ENCODE measurements at regions not wholly inside any gene's neighbourhood (a gene's known extent, or its start where the extent isn't known, plus 50 kb on each side); places are given as distances from the start of the nearest gene placed in this dataset.
A peak's percentile ranks its signal among the peaks of the same experiment; 100 is the strongest.

DNA sequence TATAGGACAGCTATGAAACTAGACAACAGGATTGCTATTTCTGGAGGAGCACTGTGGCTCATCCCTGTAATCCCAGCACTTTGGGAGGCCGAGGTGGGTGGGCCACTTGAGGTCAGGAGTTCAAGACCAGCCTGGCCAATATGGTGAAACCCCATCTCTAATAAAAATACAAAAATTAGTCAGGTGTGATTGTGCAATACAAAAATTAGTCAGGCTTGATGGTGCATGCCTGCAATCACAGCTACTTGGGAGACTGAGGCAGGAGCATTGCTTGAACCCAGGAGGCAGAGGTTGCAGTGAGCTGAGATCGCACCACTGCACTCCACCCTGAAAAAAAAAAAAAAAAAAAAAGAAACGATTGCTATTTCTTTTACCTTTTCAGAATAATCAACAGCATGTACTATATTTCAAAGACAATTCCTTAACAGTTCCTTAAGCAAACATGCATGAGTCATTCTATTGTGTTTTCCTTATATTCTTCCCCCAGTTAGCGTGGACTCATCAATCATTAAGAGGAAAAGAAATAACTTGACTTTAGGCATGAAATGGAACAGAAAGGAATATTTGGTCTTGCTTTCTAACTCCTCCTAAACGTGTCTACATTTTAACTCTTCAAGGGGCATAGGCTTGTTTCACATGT is 162.6 kb downstream of the TAF11L14 start:
- Histone ChIP-seq H3K9ac (ENCODE audit: low read depth, low read length) (no peak overlapping the region), H3K27ac (ENCODE audit: low read depth, low read length) (no peak overlapping the region), H3K4me3 (ENCODE audit: low read depth, low read length) (no peak overlapping the region), H3K9me3 (ENCODE audit: control insufficient read depth, insufficient read depth, low read length) (no peaks in the 10 kb centered on the region), H3K4me1 (ENCODE audit: control insufficient read depth, insufficient read depth, low read length) (peaks cover under 1% of the 10 kb centered on the region; the same call in 1 of the 2 replicates), H3K27me3 (ENCODE audit: control insufficient read depth, insufficient read depth, low read length) (no peaks in the 10 kb centered on the region), H3K36me3 (ENCODE audit: control insufficient read depth, insufficient read depth, low read length) (no peaks in the 10 kb centered on the region)

DNA sequence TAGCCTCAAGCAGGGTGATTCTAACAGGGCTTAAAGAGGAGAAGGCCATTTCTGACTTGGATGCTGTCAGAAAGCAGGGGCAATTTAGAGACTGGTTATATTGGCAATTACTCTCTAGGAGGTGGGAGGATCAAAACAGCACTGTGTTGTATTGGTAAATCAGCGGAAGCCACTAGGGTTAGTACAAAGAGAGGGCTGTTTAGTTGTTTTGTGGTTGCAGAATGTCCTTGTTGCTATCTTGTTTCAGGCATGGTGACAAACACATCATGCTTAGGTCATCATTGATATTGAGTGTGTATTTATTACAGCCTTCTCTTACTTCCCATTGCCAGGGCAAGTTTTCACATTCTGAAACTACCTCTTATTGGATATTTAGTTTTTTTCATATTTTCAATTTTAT is 165.3 kb downstream of the TAF11L14 start:
- peaks cover 13% of the 10 kb centered on the region for H3K4me1 ChIP-seq (ENCODE audit: control insufficient read depth, insufficient read depth, low read length)
- no peak overlapping the region for H3K9ac ChIP-seq (ENCODE audit: low read depth, low read length)
- no peak overlapping the region for H3K4me3 ChIP-seq (ENCODE audit: low read depth, low read length)
- H3K9me3 ChIP-seq (ENCODE audit: control insufficient read depth, insufficient read depth, low read length) = no peaks in the 10 kb centered on the region
- H3K36me3 ChIP-seq (ENCODE audit: control insufficient read depth, insufficient read depth, low read length) = no peaks in the 10 kb centered on the region
- H3K27me3 ChIP-seq (ENCODE audit: control insufficient read depth, insufficient read depth, low read length) = no peaks in the 10 kb centered on the region
- no peak overlapping the region for H3K27ac ChIP-seq (ENCODE audit: low read depth, low read length)

DNA sequence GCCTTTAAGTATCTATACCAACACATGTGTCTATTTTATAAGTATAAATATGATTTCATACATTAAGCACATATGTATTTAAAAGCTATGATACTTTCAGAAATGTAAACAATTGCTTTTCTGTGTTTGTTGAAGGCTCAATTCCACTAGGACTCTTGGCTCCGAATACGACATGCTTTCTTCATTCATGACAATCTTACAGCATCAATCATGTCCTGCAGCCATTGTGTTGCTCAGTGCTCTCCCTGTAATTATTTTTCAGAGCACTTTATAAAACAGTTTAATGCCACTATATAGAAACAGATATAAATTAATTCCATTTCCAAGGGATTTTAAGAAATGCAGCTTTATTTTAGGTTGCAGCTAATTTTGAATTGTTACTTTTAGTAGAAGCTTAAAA is 167.3 kb downstream of the TAF11L14 start:
- no peak overlapping the region for H3K9ac ChIP-seq (ENCODE audit: low read depth, low read length)
- H3K9me3 ChIP-seq (ENCODE audit: control insufficient read depth, insufficient read depth, low read length) = no peaks in the 10 kb centered on the region
- H3K36me3 ChIP-seq (ENCODE audit: control insufficient read depth, insufficient read depth, low read length) = no peaks in the 10 kb centered on the region
- H3K27me3 ChIP-seq (ENCODE audit: control insufficient read depth, insufficient read depth, low read length) = no peaks in the 10 kb centered on the region
- H3K27ac ChIP-seq (ENCODE audit: low read depth, low read length) = no peak overlapping the region
- H3K4me1 ChIP-seq (ENCODE audit: control insufficient read depth, insufficient read depth, low read length) = peaks cover 13% of the 10 kb centered on the region
- H3K4me3 ChIP-seq (ENCODE audit: low read depth, low read length) = no peak overlapping the region

DNA sequence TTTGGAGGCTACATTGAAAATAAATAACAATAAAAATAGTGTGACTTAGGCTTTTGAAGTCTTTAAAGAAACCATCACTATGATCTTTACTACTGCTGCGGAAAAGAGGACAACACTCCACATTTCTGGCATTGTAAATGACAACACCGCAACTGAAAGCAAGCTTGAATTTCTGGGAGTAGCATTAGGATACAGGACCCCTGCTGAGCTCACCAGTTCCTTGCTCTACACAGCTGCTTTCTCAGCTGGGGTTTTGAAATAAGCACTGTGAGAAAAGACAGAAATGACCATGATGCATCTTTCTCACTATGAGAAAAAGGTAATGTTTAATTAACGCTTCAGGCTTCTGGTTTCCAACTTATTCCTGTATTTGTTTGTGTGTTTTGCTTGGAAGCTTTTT is 168.0 kb downstream of the TAF11L14 start:
- H3K9me3 ChIP-seq (ENCODE audit: control insufficient read depth, insufficient read depth, low read length) = no peaks in the 10 kb centered on the region
- H3K27ac ChIP-seq (ENCODE audit: low read depth, low read length) = peak overlapping the region; percentile 58
- H3K4me1 ChIP-seq (ENCODE audit: control insufficient read depth, insufficient read depth, low read length) = peaks cover 13% of the 10 kb centered on the region
- H3K36me3 ChIP-seq (ENCODE audit: control insufficient read depth, insufficient read depth, low read length) = no peaks in the 10 kb centered on the region
- H3K4me3 ChIP-seq (ENCODE audit: low read depth, low read length) = no peak overlapping the region
- no peak overlapping the region for H3K9ac ChIP-seq (ENCODE audit: low read depth, low read length)
- H3K27me3 ChIP-seq (ENCODE audit: control insufficient read depth, insufficient read depth, low read length) = no peaks in the 10 kb centered on the region

DNA sequence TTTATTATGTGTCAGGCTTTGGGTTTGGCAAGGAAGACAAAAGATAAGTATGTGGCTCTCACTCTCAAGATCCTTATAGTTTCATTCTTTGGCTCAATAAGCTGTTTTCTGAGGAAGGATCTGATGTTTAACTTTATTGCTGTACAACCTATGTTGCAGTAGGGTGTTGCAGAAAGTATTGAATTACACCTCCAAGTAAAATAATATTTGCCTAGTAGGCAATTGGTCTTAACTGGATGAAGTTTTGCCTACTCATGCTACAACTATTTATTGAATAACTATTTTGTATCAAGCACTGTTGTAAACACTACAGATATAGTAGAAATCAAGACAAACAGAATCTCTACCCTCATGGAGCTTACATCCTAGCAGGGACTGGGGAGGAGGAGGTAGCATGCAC is 169.7 kb downstream of the TAF11L14 start:
- H3K9me3 ChIP-seq (ENCODE audit: control insufficient read depth, insufficient read depth, low read length) = no peaks in the 10 kb centered on the region
- H3K36me3 ChIP-seq (ENCODE audit: control insufficient read depth, insufficient read depth, low read length) = no peaks in the 10 kb centered on the region
- H3K4me1 ChIP-seq (ENCODE audit: control insufficient read depth, insufficient read depth, low read length) = peaks cover 13% of the 10 kb centered on the region
- H3K27ac ChIP-seq (ENCODE audit: low read depth, low read length) = no peak overlapping the region
- no peak overlapping the region for H3K4me3 ChIP-seq (ENCODE audit: low read depth, low read length)
- H3K27me3 ChIP-seq (ENCODE audit: control insufficient read depth, insufficient read depth, low read length) = no peaks in the 10 kb centered on the region
- H3K9ac ChIP-seq (ENCODE audit: low read depth, low read length) = no peak overlapping the region

DNA sequence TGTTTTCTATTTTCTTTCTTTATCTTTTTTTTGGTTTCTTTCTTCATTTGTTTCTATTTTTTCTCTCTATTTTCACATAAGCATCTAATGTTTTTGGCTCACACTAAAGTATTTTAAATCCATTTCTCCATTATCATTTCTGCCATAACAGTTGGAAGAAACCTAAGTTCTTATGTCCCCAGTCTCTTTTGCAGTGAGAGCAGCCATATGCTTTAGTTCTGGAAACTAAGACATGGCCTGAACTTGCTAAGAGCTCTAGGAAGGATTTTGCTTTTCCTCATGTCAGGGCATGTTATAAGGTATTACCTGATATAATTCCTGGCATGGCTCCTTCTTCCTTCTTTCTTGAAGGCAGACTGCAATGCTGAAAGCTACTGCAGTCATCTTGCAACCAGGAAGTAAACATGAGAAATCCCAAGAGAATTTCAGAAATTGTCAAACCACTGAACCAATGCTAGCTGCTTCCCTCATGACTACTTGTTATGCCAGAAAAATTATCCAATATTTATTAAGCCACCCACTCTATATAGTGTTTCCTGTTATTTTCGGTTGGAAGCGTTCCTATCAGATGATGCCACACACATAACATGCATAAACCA is 171.1 kb downstream of the TAF11L14 start:
- H3K27me3 ChIP-seq (ENCODE audit: control insufficient read depth, insufficient read depth, low read length) = no peaks in the 10 kb centered on the region
- no peaks in the 10 kb centered on the region for H3K36me3 ChIP-seq (ENCODE audit: control insufficient read depth, insufficient read depth, low read length)
- no peak overlapping the region for H3K9ac ChIP-seq (ENCODE audit: low read depth, low read length)
- no peak overlapping the region for H3K4me3 ChIP-seq (ENCODE audit: low read depth, low read length)
- H3K27ac ChIP-seq (ENCODE audit: low read depth, low read length) = no peak overlapping the region
- peaks cover 13% of the 10 kb centered on the region for H3K4me1 ChIP-seq (ENCODE audit: control insufficient read depth, insufficient read depth, low read length)
- H3K9me3 ChIP-seq (ENCODE audit: control insufficient read depth, insufficient read depth, low read length) = no peaks in the 10 kb centered on the region

DNA sequence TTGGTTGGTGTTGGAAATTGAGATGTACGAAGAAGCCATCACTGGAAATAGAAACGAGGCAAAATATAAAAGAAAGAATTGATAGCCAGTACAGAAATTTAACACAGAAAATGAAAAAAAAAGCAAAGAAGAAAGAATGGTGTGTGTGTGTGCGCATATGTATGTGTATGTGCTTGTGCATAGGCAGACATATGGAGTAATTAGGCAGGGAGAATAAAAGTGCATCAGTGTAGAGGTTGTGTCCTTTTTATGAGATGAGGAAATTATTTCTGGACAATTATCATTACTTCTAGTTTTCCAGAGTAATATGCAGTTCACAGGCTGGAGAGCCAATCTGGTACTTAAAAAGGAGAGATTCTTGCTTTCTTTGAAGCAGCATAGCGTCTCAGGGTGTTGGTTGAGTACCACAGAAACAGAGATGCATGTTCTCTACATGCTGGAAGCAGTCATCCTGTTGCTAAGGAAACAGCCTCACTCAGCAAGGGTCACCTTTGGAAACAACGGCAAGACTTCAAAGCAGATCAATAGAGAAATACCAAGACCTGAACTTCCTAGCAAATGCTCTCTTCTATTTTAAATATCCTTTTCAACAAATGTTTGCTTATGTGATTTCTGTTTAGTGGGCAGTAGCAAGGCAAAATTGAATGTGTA is 172.7 kb downstream of the TAF11L14 start:
- no peak overlapping the region for H3K4me3 ChIP-seq (ENCODE audit: low read depth, low read length)
- H3K27ac ChIP-seq (ENCODE audit: low read depth, low read length) = no peak overlapping the region
- H3K9ac ChIP-seq (ENCODE audit: low read depth, low read length) = no peak overlapping the region
- H3K36me3 ChIP-seq (ENCODE audit: control insufficient read depth, insufficient read depth, low read length) = no peaks in the 10 kb centered on the region
- H3K9me3 ChIP-seq (ENCODE audit: control insufficient read depth, insufficient read depth, low read length) = no peaks in the 10 kb centered on the region
- no peaks in the 10 kb centered on the region for H3K27me3 ChIP-seq (ENCODE audit: control insufficient read depth, insufficient read depth, low read length)
- peaks cover 12% of the 10 kb centered on the region for H3K4me1 ChIP-seq (ENCODE audit: control insufficient read depth, insufficient read depth, low read length)

DNA sequence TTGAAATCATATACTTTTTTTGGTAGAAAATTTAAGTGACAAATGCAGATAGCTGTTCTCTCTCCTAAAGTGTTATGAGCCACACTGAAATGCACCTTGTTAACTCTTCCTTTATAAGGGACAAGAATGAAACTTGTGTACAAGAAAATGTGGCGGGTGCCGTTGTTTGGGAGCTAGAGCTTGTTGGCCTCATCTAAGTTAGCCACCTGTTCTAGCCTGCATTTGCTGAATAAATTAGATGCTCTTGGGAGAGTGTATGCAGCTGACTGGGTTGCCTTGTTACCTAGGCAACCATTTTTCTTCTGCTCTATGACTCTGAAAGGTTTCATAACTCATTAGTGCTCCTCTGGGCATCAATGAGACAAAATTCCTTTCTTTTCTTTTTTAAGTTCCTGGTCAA is 174.3 kb downstream of the TAF11L14 start:
- Histone ChIP-seq H3K9ac (ENCODE audit: low read depth, low read length) (no peak overlapping the region), H3K4me3 (ENCODE audit: low read depth, low read length) (no peak overlapping the region), H3K36me3 (ENCODE audit: control insufficient read depth, insufficient read depth, low read length) (no peaks in the 10 kb centered on the region), H3K9me3 (ENCODE audit: control insufficient read depth, insufficient read depth, low read length) (no peaks in the 10 kb centered on the region), H3K27ac (ENCODE audit: low read depth, low read length) (no peak overlapping the region), H3K27me3 (ENCODE audit: control insufficient read depth, insufficient read depth, low read length) (no peaks in the 10 kb centered on the region), H3K4me1 (ENCODE audit: control insufficient read depth, insufficient read depth, low read length) (no peaks in the 10 kb centered on the region)

DNA sequence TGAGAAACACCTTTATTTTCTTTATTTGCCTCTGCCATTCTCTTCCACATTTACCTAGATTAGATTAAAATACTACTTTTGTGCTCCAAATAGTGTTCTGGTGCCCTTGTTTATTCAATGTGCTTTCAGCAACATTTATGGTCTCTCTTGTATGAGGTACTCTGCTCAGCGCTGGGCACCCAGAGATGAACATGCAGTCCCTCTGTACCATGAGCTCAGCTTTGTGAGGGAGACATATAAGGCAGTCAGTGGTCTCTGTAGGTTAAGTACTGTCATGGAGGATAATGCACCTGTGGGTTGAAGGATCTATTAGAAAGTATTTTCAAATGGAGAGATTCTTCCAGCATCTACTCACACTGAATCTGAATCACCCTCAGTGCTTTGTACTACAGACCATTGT is 176.5 kb downstream of the TAF11L14 start:
- no peaks in the 10 kb centered on the region for H3K27me3 ChIP-seq (ENCODE audit: control insufficient read depth, insufficient read depth, low read length)
- H3K9me3 ChIP-seq (ENCODE audit: control insufficient read depth, insufficient read depth, low read length) = no peaks in the 10 kb centered on the region
- no peaks in the 10 kb centered on the region for H3K4me1 ChIP-seq (ENCODE audit: control insufficient read depth, insufficient read depth, low read length)
- H3K4me3 ChIP-seq (ENCODE audit: low read depth, low read length) = no peak overlapping the region
- H3K27ac ChIP-seq (ENCODE audit: low read depth, low read length) = no peak overlapping the region
- H3K9ac ChIP-seq (ENCODE audit: low read depth, low read length) = no peak overlapping the region
- no peaks in the 10 kb centered on the region for H3K36me3 ChIP-seq (ENCODE audit: control insufficient read depth, insufficient read depth, low read length)

DNA sequence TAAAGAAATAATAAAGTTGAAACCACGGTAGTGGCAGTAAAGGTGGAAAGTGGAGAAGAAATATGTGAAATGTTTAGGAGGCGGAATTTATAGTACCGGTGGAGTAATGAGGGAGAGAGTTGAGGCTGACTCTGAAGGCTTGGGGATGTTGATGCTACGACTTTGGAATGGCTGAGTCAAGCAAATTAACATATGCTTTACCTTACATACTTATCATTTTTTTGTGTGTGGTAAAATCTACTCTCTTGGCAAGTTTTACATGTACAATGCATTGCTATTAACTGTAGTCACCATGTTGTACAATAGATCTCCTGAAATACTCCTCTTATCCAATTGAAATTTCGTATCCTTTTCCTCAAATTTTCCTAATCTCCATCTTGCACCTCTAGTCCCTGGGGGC is 179.0 kb downstream of the TAF11L14 start:
- Histone ChIP-seq H3K4me1 (ENCODE audit: control insufficient read depth, insufficient read depth, low read length) (no peaks in the 10 kb centered on the region), H3K9me3 (ENCODE audit: control insufficient read depth, insufficient read depth, low read length) (no peaks in the 10 kb centered on the region), H3K9ac (ENCODE audit: low read depth, low read length) (no peak overlapping the region), H3K27ac (ENCODE audit: low read depth, low read length) (no peak overlapping the region), H3K4me3 (ENCODE audit: low read depth, low read length) (no peak overlapping the region), H3K36me3 (ENCODE audit: control insufficient read depth, insufficient read depth, low read length) (no peaks in the 10 kb centered on the region), H3K27me3 (ENCODE audit: control insufficient read depth, insufficient read depth, low read length) (no peaks in the 10 kb centered on the region)

DNA sequence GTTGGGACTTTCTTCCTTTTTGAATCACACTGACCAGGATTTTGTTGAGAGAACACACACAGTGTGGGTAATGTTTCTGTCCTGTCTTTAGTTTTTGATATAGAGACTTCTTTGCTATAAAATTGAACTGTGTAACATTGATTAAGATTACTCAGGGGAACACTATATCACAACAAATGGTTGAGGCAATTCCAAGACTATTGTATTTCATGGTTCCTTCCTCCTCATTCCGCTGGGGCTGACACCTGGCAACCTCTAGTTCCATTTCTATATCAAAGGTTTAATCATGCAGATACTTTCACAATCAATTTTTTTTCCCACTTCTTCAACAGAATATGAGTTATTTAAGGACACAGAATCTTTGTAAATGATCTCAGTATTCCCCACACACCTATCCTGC is 182.2 kb downstream of the TAF11L14 start:
- no peak overlapping the region for H3K9ac ChIP-seq (ENCODE audit: low read depth, low read length)
- H3K27ac ChIP-seq (ENCODE audit: low read depth, low read length) = no peak overlapping the region
- H3K27me3 ChIP-seq (ENCODE audit: control insufficient read depth, insufficient read depth, low read length) = no peaks in the 10 kb centered on the region
- no peaks in the 10 kb centered on the region for H3K9me3 ChIP-seq (ENCODE audit: control insufficient read depth, insufficient read depth, low read length)
- H3K36me3 ChIP-seq (ENCODE audit: control insufficient read depth, insufficient read depth, low read length) = no peaks in the 10 kb centered on the region
- no peaks in the 10 kb centered on the region for H3K4me1 ChIP-seq (ENCODE audit: control insufficient read depth, insufficient read depth, low read length)
- no peak overlapping the region for H3K4me3 ChIP-seq (ENCODE audit: low read depth, low read length)
